WTC11 (cell line): ENCODE measurements at regions not wholly inside any gene's neighbourhood (a gene's known extent, or its start where the extent isn't known, plus 50 kb on each side); places are given as distances from the start of the nearest gene placed in this dataset.

Source experiments
- CTCF ChIP-seq: fragments of 200-600 bp; IDR thresholded peaks from 2 replicates; pipeline ENCODE4 v1.8.0; 2022; ENCODE audit warnings: antibody characterized with exemption
- MAX ChIP-seq: sonication (generic); formaldehyde crosslinking; IDR thresholded peaks from 2 replicates; pipeline ENCODE4 v1.8.0; 2022; ENCODE audit warnings: mild to moderate bottlenecking, missing genetic modification reagents
- USF2 ChIP-seq: sonication (generic); formaldehyde crosslinking; IDR thresholded peaks from 2 replicates; pipeline ENCODE4 v1.8.1; 2023; ENCODE audit warnings: mild to moderate bottlenecking, missing genetic modification reagents, moderate library complexity

- TF ChIP-seq CTCF: no peak
- no peak for TF ChIP-seq USF2 (CRISPR knock-in tag)
- no peak for TF ChIP-seq MAX (CRISPR knock-in tag)
These were observed 69.3 kb upstream of the MAOA start for GRCh38 chrX:43586830-43587229.
